Motor neuron (in vitro differentiated cells): ENCODE measurements at regions not wholly inside any gene's neighbourhood (a gene's known extent, or its start where the extent isn't known, plus 50 kb on each side); places are given as distances from the start of the nearest gene placed in this dataset.

Experiments
- ATAC-seq, 8 experiments: fragments of 200-7000 bp; cut with Tn5 transposase; replicated peaks in 6 of 8; 2 replicates each; pipeline ENCODE4 v1.8.0; 2021; ENCODE audit warnings: mild to moderate bottlenecking in 8 of 8, moderate library complexity in 8 of 8
- H3K27ac ChIP-seq, 2 donors: fragments of 250-450 bp; sonication (Bioruptor Pico); 2 replicates each; pipeline ENCODE4 v1.9.0; 2021; ENCODE audit warnings: antibody characterized with exemption in 2 of 2, mild to moderate bottlenecking in 2 of 2, moderate library complexity in 1 of 2
- H3K4me1 ChIP-seq, 2 donors: fragments of 250-450 bp; sonication (Bioruptor Pico); replicated peaks in 1 of 2; 2 replicates each; pipeline ENCODE4 v1.6.1; 2021; ENCODE audit warnings: antibody characterized with exemption in 2 of 2, mild to moderate bottlenecking in 2 of 2, moderate library complexity in 1 of 2
- H3K4me3 ChIP-seq, 5 donors: fragments of 250-450 bp; sonication (Bioruptor Pico); 2 replicates each; pipeline ENCODE4 v1.9.0; 2021; ENCODE audit warnings: antibody characterized with exemption in 5 of 5, mild to moderate bottlenecking in 5 of 5, moderate library complexity in 4 of 5
- WGBS, 10 experiments: fragments of 450-650 bp; shearing (Covaris generic); methylation state at CpG; one replicate each; pipeline ENCODE4 v1.0.0; 2022; 5-methylcytosine and 5-hydroxymethylcytosine counted together
- in situ Hi-C, 9 experiments: fragments of 400-800 bp; cut with MboI; loops; one replicate each; pipeline ENCODE4 v1.15.0; 2021; ENCODE audit warnings: low sequenced_read_pairs in 9 of 9, low pct_unique_long_range_greater_than_20kb in 2 of 9; ENCODE audit not compliant: unreplicated experiment in 9 of 9

GRCh38 chrX:5425119-5425518, 803.5 kb downstream of the NLGN4X start:
- Histone ChIP-seq H3K4me3 (no peak overlapping the region), H3K4me1 (no peaks in the 10 kb centered on the region), H3K27ac (no peak overlapping the region)
- no peak for ATAC-seq
- in situ Hi-C loops: no loop called here

GRCh38 chrX:5417381-5417780, 811.3 kb downstream of the NLGN4X start:
- Histone ChIP-seq H3K27ac (no peak overlapping the region), H3K4me1 (no peaks in the 10 kb centered on the region), H3K4me3 (no peak overlapping the region)
- no peak for ATAC-seq
- WGBS, 10 experiments: 0 to 40% (median 0%) methylated on average over 1 of the region's 1 CpG; no CpG with 5 or more reads in 5 of the 10 experiments
- in situ Hi-C loops: no loop called here

- in situ Hi-C loops: no loop called here
- Histone ChIP-seq H3K4me1 (no peaks in the 10 kb centered on the region), H3K27ac (no peak overlapping the region), H3K4me3 (no peak overlapping the region)
- no peak for ATAC-seq
- WGBS, 10 experiments: 80% methylated on average over 1 of the region's 2 CpGs; no CpG with 5 or more reads in 9 of the 10 experiments
Observed at GRCh38 chrX:5415738-5416137, 812.9 kb downstream of the NLGN4X start.

GRCh38 chrX:5409106-5409505, 819.6 kb downstream of the NLGN4X start:
- Histone ChIP-seq H3K4me1 (no peaks in the 10 kb centered on the region), H3K27ac (no peak overlapping the region), H3K4me3 (no peak overlapping the region)
- in situ Hi-C loops: no loop called here
- ATAC-seq: no peak
- 0 to 100% (median 94%) methylated on average over 1 to 3 of the region's 5 CpGs; no CpG with 5 or more reads in 4 of the 10 experiments for WGBS, 10 experiments

GRCh38 chrX:5402461-5402860, 826.2 kb downstream of the NLGN4X start:
- Histone ChIP-seq H3K27ac (no peak overlapping the region), H3K4me1 (no peaks in the 10 kb centered on the region), H3K4me3 (no peak overlapping the region)
- ATAC-seq: no peak
- 17 to 92% (median 29%) methylated on average over 1 to 2 of the region's 3 CpGs; no CpG with 5 or more reads in 7 of the 10 experiments for WGBS, 10 experiments
- in situ Hi-C loops: no loop called here

- in situ Hi-C loops: no loop called here
- 30 to 71% methylated on average over 2 to 7 of the region's 8 CpGs; no CpG with 5 or more reads in 8 of the 10 experiments for WGBS, 10 experiments
- H3K4me1 ChIP-seq: no peaks in the 10 kb centered on the region
Observed at GRCh38 chrX:5399403-5399802, 829.3 kb downstream of the NLGN4X start.

GRCh38 chrX:5397409-5397808, 831.3 kb downstream of the NLGN4X start:
- ATAC-seq: no peak
- H3K4me1 ChIP-seq: no peaks in the 10 kb centered on the region
- in situ Hi-C loops: no loop called here
- H3K4me3 ChIP-seq: no peak overlapping the region
- no peak overlapping the region for H3K27ac ChIP-seq
- WGBS, 10 experiments: 0 to 87% (median 57%) methylated on average over 1 to 7 of the region's 7 CpGs; no CpG with 5 or more reads in 4 of the 10 experiments

More at GRCh38 chrX:5399403-5399802, 829.3 kb downstream of the NLGN4X start:
- no peak overlapping the region for H3K4me3 ChIP-seq
- ATAC-seq: no peak
- H3K27ac ChIP-seq: no peak overlapping the region

- 6 to 100% (median 62%) methylated on average over 1 to 6 of the region's 14 CpGs; no CpG with 5 or more reads in 6 of the 10 experiments for WGBS, 10 experiments
- Histone ChIP-seq H3K27ac (no peak overlapping the region), H3K4me1 (no peaks in the 10 kb centered on the region), H3K4me3 (no peak overlapping the region)
- no peak for ATAC-seq
- in situ Hi-C loops: no loop called here
Observed at GRCh38 chrX:5390376-5390775, 838.3 kb downstream of the NLGN4X start.

GRCh38 chrX:5388087-5388486, 840.6 kb downstream of the NLGN4X start:
- H3K4me1 ChIP-seq: no peaks in the 10 kb centered on the region
- WGBS, 10 experiments: 21 to 100% (median 80%) methylated on average over 4 to 6 of the region's 6 CpGs; no CpG with 5 or more reads in 7 of the 10 experiments
- in situ Hi-C loops: no loop called here
- no peak overlapping the region for H3K27ac ChIP-seq
- no peak for ATAC-seq
- no peak overlapping the region for H3K4me3 ChIP-seq

- no peak overlapping the region for H3K27ac ChIP-seq
- no peaks in the 10 kb centered on the region for H3K4me1 ChIP-seq
- WGBS, 10 experiments: 83% methylated on average over 3 of the region's 3 CpGs; no CpG with 5 or more reads in 9 of the 10 experiments
- in situ Hi-C loops: no loop called here
- H3K4me3 ChIP-seq: no peak overlapping the region
- ATAC-seq: no peak
Observed at GRCh38 chrX:5380426-5380825, 848.2 kb downstream of the NLGN4X start.

- ATAC-seq: no peak
- 39 to 100% (median 73%) methylated on average over 1 to 5 of the region's 5 CpGs; no CpG with 5 or more reads in 4 of the 10 experiments for WGBS, 10 experiments
- Histone ChIP-seq H3K27ac (no peak overlapping the region), H3K4me1 (no peaks in the 10 kb centered on the region), H3K4me3 (no peak overlapping the region)
- in situ Hi-C loops: no loop called here
Observed at GRCh38 chrX:5341902-5342301, 886.8 kb downstream of the NLGN4X start.

- ATAC-seq: no peak
- Histone ChIP-seq H3K4me1 (no peaks in the 10 kb centered on the region), H3K4me3 (no peak overlapping the region), H3K27ac (no peak overlapping the region)
- in situ Hi-C loops: no loop called here
- 0 to 100% (median 57%) methylated on average over 1 to 3 of the region's 3 CpGs; no CpG with 5 or more reads in 6 of the 10 experiments for WGBS, 10 experiments
Observed at GRCh38 chrX:5337160-5337559, 891.5 kb downstream of the NLGN4X start.

- in situ Hi-C loops: no loop called here
Observed at GRCh38 chrX:5324546-5324945, 904.1 kb downstream of the NLGN4X start.

GRCh38 chrX:5314148-5314547, 914.5 kb downstream of the NLGN4X start:
- in situ Hi-C loops: no loop called here
- Histone ChIP-seq H3K27ac (no peak overlapping the region), H3K4me1 (no peaks in the 10 kb centered on the region), H3K4me3 (no peak overlapping the region)
- 4 to 100% (median 85%) methylated on average over 1 to 5 of the region's 5 CpGs; no CpG with 5 or more reads in 2 of the 10 experiments for WGBS, 10 experiments
- no peak for ATAC-seq

More at GRCh38 chrX:5324546-5324945, 904.1 kb downstream of the NLGN4X start:
- Histone ChIP-seq H3K4me1 (no peaks in the 10 kb centered on the region), H3K4me3 (no peak overlapping the region), H3K27ac (no peak overlapping the region)
- WGBS, 10 experiments: 67% methylated on average over 1 of the region's 1 CpG; no CpG with 5 or more reads in 9 of the 10 experiments
- no peak for ATAC-seq
